ENCODE measurements at regions not wholly inside any gene's neighbourhood (a gene's known extent, or its start where the extent isn't known, plus 50 kb on each side); places are given as distances from the start of the nearest gene placed in this dataset.

- no peaks in the 10 kb centered on the region for H3K27me3 Mint-ChIP-seq
- H3K4me3 Mint-ChIP-seq: no peak overlapping the region
- no peak overlapping the region for H3K27ac Mint-ChIP-seq
- H3K9me3 Mint-ChIP-seq: peaks cover 8% of the 10 kb centered on the region
- H3K36me3 Mint-ChIP-seq (ENCODE audit: low read depth): no peaks in the 10 kb centered on the region
- ATAC-seq (replicated peaks): no peak
- no peaks in the 10 kb centered on the region for H3K4me1 Mint-ChIP-seq
Measured at GRCh38 chr6:9566096-9566495, 848.8 kb downstream of the TFAP2A start.

GRCh38 chr6:9564021-9564420, 850.9 kb downstream of the TFAP2A start:
- no peak overlapping the region for H3K27ac Mint-ChIP-seq
- H3K36me3 Mint-ChIP-seq (ENCODE audit: low read depth): no peaks in the 10 kb centered on the region
- no peak overlapping the region for H3K4me3 Mint-ChIP-seq
- H3K9me3 Mint-ChIP-seq: peaks cover 9% of the 10 kb centered on the region
- H3K4me1 Mint-ChIP-seq: no peaks in the 10 kb centered on the region
- ATAC-seq (replicated peaks): no peak
- H3K27me3 Mint-ChIP-seq: no peaks in the 10 kb centered on the region

- no peak overlapping the region for H3K27ac Mint-ChIP-seq
- H3K36me3 Mint-ChIP-seq (ENCODE audit: low read depth): no peaks in the 10 kb centered on the region
- H3K4me1 Mint-ChIP-seq: no peaks in the 10 kb centered on the region
- ATAC-seq (replicated peaks): no peak
- no peak overlapping the region for H3K4me3 Mint-ChIP-seq
- peaks cover 9% of the 10 kb centered on the region for H3K9me3 Mint-ChIP-seq
- no peaks in the 10 kb centered on the region for H3K27me3 Mint-ChIP-seq
Measured at GRCh38 chr6:9563568-9563967, 851.3 kb downstream of the TFAP2A start.

- Mint-ChIP-seq H3K27ac (no peak overlapping the region), H3K4me1 (no peaks in the 10 kb centered on the region), H3K36me3 (ENCODE audit: low read depth) (no peaks in the 10 kb centered on the region), H3K9me3 (peaks cover 22% of the 10 kb centered on the region), H3K27me3 (no peaks in the 10 kb centered on the region), H3K4me3 (no peak overlapping the region)
- no peak for ATAC-seq (replicated peaks)
Measured at GRCh38 chr6:9554806-9555205, 860.1 kb downstream of the TFAP2A start.

- H3K27me3 Mint-ChIP-seq: no peaks in the 10 kb centered on the region
- H3K27ac Mint-ChIP-seq: no peak overlapping the region
- no peak for ATAC-seq (replicated peaks)
- H3K4me3 Mint-ChIP-seq: no peak overlapping the region
- H3K36me3 Mint-ChIP-seq (ENCODE audit: low read depth): no peaks in the 10 kb centered on the region
- H3K9me3 Mint-ChIP-seq: peaks cover 22% of the 10 kb centered on the region
- no peaks in the 10 kb centered on the region for H3K4me1 Mint-ChIP-seq
Measured at GRCh38 chr6:9554323-9554722, 860.6 kb downstream of the TFAP2A start.

GRCh38 chr6:9553002-9553401, 861.9 kb downstream of the TFAP2A start:
- no peaks in the 10 kb centered on the region for H3K27me3 Mint-ChIP-seq

GRCh38 chr6:9543649-9544048, 871.2 kb downstream of the TFAP2A start:
- Mint-ChIP-seq H3K4me1 (no peaks in the 10 kb centered on the region), H3K4me3 (no peak overlapping the region), H3K9me3 (peaks cover 16% of the 10 kb centered on the region), H3K27ac (no peak overlapping the region), H3K27me3 (no peaks in the 10 kb centered on the region), H3K36me3 (ENCODE audit: low read depth) (no peaks in the 10 kb centered on the region)
- no peak for ATAC-seq (replicated peaks)

More at GRCh38 chr6:9553002-9553401, 861.9 kb downstream of the TFAP2A start:
- Mint-ChIP-seq H3K27ac (no peak overlapping the region), H3K36me3 (ENCODE audit: low read depth) (no peaks in the 10 kb centered on the region), H3K9me3 (peaks cover 22% of the 10 kb centered on the region), H3K4me3 (no peak overlapping the region), H3K4me1 (no peaks in the 10 kb centered on the region)
- no peak for ATAC-seq (replicated peaks)

- no peak overlapping the region for H3K4me3 Mint-ChIP-seq
- H3K27ac Mint-ChIP-seq: no peak overlapping the region
- peak; percentile 50 for ATAC-seq (replicated peaks)
- no peaks in the 10 kb centered on the region for H3K27me3 Mint-ChIP-seq
- H3K9me3 Mint-ChIP-seq: peaks cover 10% of the 10 kb centered on the region
- H3K4me1 Mint-ChIP-seq: no peaks in the 10 kb centered on the region
- H3K36me3 Mint-ChIP-seq (ENCODE audit: low read depth): no peaks in the 10 kb centered on the region
Measured at GRCh38 chr6:9540534-9541126, 874.2 kb downstream of the TFAP2A start.

GRCh38 chr6:9540126-9540525, 874.7 kb downstream of the TFAP2A start:
- no peak overlapping the region for H3K4me3 Mint-ChIP-seq
- H3K27ac Mint-ChIP-seq: no peak overlapping the region
- H3K4me1 Mint-ChIP-seq: no peaks in the 10 kb centered on the region
- H3K27me3 Mint-ChIP-seq: no peaks in the 10 kb centered on the region
- H3K36me3 Mint-ChIP-seq (ENCODE audit: low read depth): no peaks in the 10 kb centered on the region
- ATAC-seq (replicated peaks): no peak
- H3K9me3 Mint-ChIP-seq: peaks cover 8% of the 10 kb centered on the region

GRCh38 chr6:9539231-9539755, 875.6 kb downstream of the TFAP2A start:
- Mint-ChIP-seq H3K27ac (no peak overlapping the region), H3K27me3 (no peaks in the 10 kb centered on the region), H3K36me3 (ENCODE audit: low read depth) (no peaks in the 10 kb centered on the region), H3K4me1 (no peaks in the 10 kb centered on the region), H3K9me3 (peaks cover 8% of the 10 kb centered on the region), H3K4me3 (no peak overlapping the region)
- no peak for ATAC-seq (replicated peaks)

- H3K27ac Mint-ChIP-seq: no peak overlapping the region
- ATAC-seq (replicated peaks): no peak
- H3K27me3 Mint-ChIP-seq: no peaks in the 10 kb centered on the region
- no peak overlapping the region for H3K4me3 Mint-ChIP-seq
- H3K36me3 Mint-ChIP-seq (ENCODE audit: low read depth): no peaks in the 10 kb centered on the region
- no peaks in the 10 kb centered on the region for H3K4me1 Mint-ChIP-seq
- no peaks in the 10 kb centered on the region for H3K9me3 Mint-ChIP-seq
Measured at GRCh38 chr6:9537381-9537780, 877.5 kb downstream of the TFAP2A start.

GRCh38 chr6:9535106-9535505, 879.8 kb downstream of the TFAP2A start:
- Mint-ChIP-seq H3K27ac (no peak overlapping the region), H3K27me3 (no peaks in the 10 kb centered on the region), H3K4me1 (no peaks in the 10 kb centered on the region), H3K36me3 (ENCODE audit: low read depth) (no peaks in the 10 kb centered on the region), H3K4me3 (no peak overlapping the region), H3K9me3 (no peaks in the 10 kb centered on the region)
- ATAC-seq (replicated peaks): no peak

- Mint-ChIP-seq H3K4me3 (no peak overlapping the region), H3K4me1 (no peaks in the 10 kb centered on the region), H3K27me3 (no peaks in the 10 kb centered on the region), H3K36me3 (ENCODE audit: low read depth) (no peaks in the 10 kb centered on the region), H3K9me3 (no peaks in the 10 kb centered on the region), H3K27ac (no peak overlapping the region)
- ATAC-seq (replicated peaks): no peak
Measured at GRCh38 chr6:9532621-9533557, 882.0 kb downstream of the TFAP2A start.

- ATAC-seq (replicated peaks): no peak
- Mint-ChIP-seq H3K36me3 (ENCODE audit: low read depth) (no peaks in the 10 kb centered on the region), H3K27me3 (no peaks in the 10 kb centered on the region), H3K9me3 (peaks cover 5% of the 10 kb centered on the region), H3K27ac (no peak overlapping the region), H3K4me3 (no peak overlapping the region), H3K4me1 (no peaks in the 10 kb centered on the region)
Measured at GRCh38 chr6:9527679-9528286, 887.1 kb downstream of the TFAP2A start.

GRCh38 chr6:9523462-9523861, 891.4 kb downstream of the TFAP2A start:
- no peaks in the 10 kb centered on the region for H3K4me1 Mint-ChIP-seq
- no peak overlapping the region for H3K27ac Mint-ChIP-seq

More at GRCh38 chr6:9523462-9523861, 891.4 kb downstream of the TFAP2A start:
- H3K36me3 Mint-ChIP-seq (ENCODE audit: low read depth): no peaks in the 10 kb centered on the region
- ATAC-seq (replicated peaks): no peak
- peaks cover 5% of the 10 kb centered on the region for H3K9me3 Mint-ChIP-seq
- H3K4me3 Mint-ChIP-seq: no peak overlapping the region
- H3K27me3 Mint-ChIP-seq: no peaks in the 10 kb centered on the region

Measured in activated T-helper 17 cell treated with anti-CD3 and anti-CD28 coated beads, Interleukin-2, amount 50 U/mL, for 72 hours (primary cell).